HL-60 (cell line): ENCODE measurements at regions not wholly inside any gene's neighbourhood (a gene's known extent, or its start where the extent isn't known, plus 50 kb on each side); places are given as distances from the start of the nearest gene placed in this dataset.

ENCODE experiments used
- DNase-seq, 2 experiments: peaks; one replicate each; pipeline ENCODE4 v3.0.0-alpha.2; 2010 to 2020; ENCODE audit warnings: low read depth in 1 of 2, low spot score in 1 of 2
- H3K27ac ChIP-seq: fragments of 250-450 bp; sonication (Bioruptor Pico); replicated peaks from 2 replicates; pipeline ENCODE4 v1.5.1; 2020; ENCODE audit warnings: mild to moderate bottlenecking, moderate library complexity
- H3K27me3 ChIP-seq: fragments of 250-450 bp; sonication (Bioruptor Pico); 2 replicates; pipeline ENCODE4 v1.5.1; 2021; ENCODE audit warnings: mild to moderate bottlenecking, moderate library complexity; ENCODE audit not compliant: insufficient read depth, poor library complexity, severe bottlenecking
- H3K4me3 ChIP-seq: replicated peaks from 2 replicates; pipeline ENCODE4 v1.5.1; 2011; ENCODE audit warnings: mild to moderate bottlenecking, control low read depth, low read length; ENCODE audit not compliant: insufficient read depth
- GABPA ChIP-seq: IDR thresholded peaks from 2 replicates; pipeline ENCODE4 v1.6.1; 2012; ENCODE audit warnings: low read depth
- POLR2AphosphoS5 ChIP-seq: IDR thresholded peaks from 2 replicates; pipeline ENCODE4 v1.6.1; 2012; ENCODE audit warnings: low read depth
- REST ChIP-seq: IDR thresholded peaks from 2 replicates; pipeline ENCODE4 v1.6.1; 2012; ENCODE audit warnings: low read depth; ENCODE audit not compliant: insufficient replicate concordance
- SPI1 ChIP-seq: IDR thresholded peaks from 2 replicates; pipeline ENCODE4 v1.6.1; 2012; ENCODE audit warnings: low read depth, mild to moderate bottlenecking, borderline replicate concordance
- TF ChIP-seq, protein P1 (sequence below): IDR thresholded peaks from one replicate; pipeline ENCODE4 v1.5.1; 2011; ENCODE audit warnings: low read length, control low read depth, inconsistent platforms; ENCODE audit not compliant: insufficient read depth

DNA sequence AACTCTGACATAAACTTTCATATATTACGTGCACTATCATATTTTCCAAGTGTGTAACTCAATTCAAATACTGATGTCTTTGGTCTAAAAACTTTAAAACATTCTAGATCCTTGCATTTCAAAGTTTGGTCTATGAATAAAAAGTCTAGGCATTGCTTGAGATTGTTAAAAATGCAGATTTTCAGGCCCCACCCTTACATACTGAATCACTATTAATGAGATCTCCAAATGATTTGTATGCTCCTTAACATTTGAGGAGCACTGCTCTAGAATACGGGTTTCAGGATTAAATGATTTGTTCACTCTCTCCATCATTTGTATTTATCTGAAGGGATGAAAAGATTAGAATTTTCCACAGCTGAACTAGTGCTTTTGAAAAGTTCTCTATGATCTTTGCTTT is 202.9 kb downstream of the KBTBD8 start:
- no peak overlapping the region for H3K27ac ChIP-seq
- H3K27me3 ChIP-seq = no peaks in the 10 kb centered on the region
- TF ChIP-seq GABPA (no peak), SPI1 (no peak), REST (no peak), POLR2AphosphoS5 (no peak)
- TF ChIP-seq, protein P1, sequence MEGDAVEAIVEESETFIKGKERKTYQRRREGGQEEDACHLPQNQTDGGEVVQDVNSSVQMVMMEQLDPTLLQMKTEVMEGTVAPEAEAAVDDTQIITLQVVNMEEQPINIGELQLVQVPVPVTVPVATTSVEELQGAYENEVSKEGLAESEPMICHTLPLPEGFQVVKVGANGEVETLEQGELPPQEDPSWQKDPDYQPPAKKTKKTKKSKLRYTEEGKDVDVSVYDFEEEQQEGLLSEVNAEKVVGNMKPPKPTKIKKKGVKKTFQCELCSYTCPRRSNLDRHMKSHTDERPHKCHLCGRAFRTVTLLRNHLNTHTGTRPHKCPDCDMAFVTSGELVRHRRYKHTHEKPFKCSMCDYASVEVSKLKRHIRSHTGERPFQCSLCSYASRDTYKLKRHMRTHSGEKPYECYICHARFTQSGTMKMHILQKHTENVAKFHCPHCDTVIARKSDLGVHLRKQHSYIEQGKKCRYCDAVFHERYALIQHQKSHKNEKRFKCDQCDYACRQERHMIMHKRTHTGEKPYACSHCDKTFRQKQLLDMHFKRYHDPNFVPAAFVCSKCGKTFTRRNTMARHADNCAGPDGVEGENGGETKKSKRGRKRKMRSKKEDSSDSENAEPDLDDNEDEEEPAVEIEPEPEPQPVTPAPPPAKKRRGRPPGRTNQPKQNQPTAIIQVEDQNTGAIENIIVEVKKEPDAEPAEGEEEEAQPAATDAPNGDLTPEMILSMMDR = no peak
- no peak overlapping the region for H3K4me3 ChIP-seq
- DNase-seq = no peak

DNA sequence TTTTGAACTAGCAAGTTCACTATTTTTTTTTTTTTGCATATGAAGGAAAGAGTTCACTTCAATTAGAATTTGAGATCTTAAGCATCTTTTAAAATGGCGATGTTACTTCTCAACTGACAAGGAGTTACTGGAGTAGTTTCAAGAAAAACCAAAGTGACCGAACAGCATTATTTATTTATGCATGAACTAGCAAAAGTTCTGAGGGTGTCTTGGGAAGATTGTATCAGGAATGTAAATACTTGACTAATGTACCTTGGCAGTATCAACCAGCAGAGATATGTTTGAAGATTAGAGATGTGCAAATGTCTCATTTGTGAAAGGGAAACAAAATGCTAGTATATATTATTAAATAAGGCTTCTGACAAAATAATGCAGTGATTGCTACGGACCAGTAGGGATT is 203.9 kb downstream of the KBTBD8 start:
- no peak for DNase-seq
- Histone ChIP-seq H3K27me3 (no peaks in the 10 kb centered on the region), H3K4me3 (no peak overlapping the region), H3K27ac (no peak overlapping the region)
- TF ChIP-seq, protein P1 = no peak
- TF ChIP-seq POLR2AphosphoS5 = no peak
- no peak for TF ChIP-seq REST
- no peak for TF ChIP-seq GABPA
- no peak for TF ChIP-seq SPI1

DNA sequence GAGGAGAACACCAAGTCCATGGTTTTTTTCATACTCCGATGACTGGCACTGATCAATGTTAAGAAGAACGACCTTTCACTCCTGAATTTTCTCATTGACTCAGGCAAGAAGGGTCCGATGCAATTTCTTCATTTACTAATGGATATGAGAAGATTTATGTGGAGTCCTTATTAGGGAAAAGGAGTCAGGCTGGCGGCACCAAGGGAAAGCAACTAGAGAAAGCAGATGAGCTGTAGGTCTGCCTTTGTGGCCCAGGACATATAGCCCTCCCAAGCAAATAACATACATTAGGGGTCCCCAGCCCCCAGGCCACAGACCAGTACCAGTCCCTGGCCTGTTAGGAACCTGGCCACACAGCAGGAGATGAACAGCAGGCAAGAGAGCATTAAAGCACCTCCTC is 206.8 kb downstream of the KBTBD8 start:
- no peak overlapping the region for H3K27ac ChIP-seq
- DNase-seq = no peak
- TF ChIP-seq REST (no peak), POLR2AphosphoS5 (no peak), GABPA (no peak), SPI1 (no peak)
- TF ChIP-seq, protein P1 = no peak
- no peaks in the 10 kb centered on the region for H3K27me3 ChIP-seq
- no peak overlapping the region for H3K4me3 ChIP-seq
